Colonic mucosa (tissue), 4 donors: ENCODE measurements at regions not wholly inside any gene's neighbourhood (a gene's known extent, or its start where the extent isn't known, plus 50 kb on each side); places are given as distances from the start of the nearest gene placed in this dataset.

Experiments
- DNase-seq: peaks from one replicate; pipeline ENCODE4 v3.0.0-alpha.2; 2020
- H3K27ac ChIP-seq: fragments of 200-600 bp; one replicate; pipeline ENCODE4 v1.8.0; 2021
- H3K27me3 ChIP-seq: fragments of 200-600 bp; one replicate; pipeline ENCODE4 v1.8.0; 2021
- H3K36me3 ChIP-seq: fragments of 200-600 bp; one replicate; pipeline ENCODE4 v1.8.0; 2021
- H3K4me1 ChIP-seq: fragments of 200-600 bp; one replicate; pipeline ENCODE4 v1.8.0; 2021; ENCODE audit warnings: mild to moderate bottlenecking
- H3K4me3 ChIP-seq: fragments of 200-600 bp; one replicate; pipeline ENCODE4 v1.8.0; 2021
- H3K9ac ChIP-seq, 2 donors: one replicate each; pipeline ENCODE4 v1.7.0; 2013; ENCODE audit warnings: control low read depth in 2 of 2, low read depth in 2 of 2, low read length in 2 of 2
- H3K9me3 ChIP-seq: fragments of 200-600 bp; one replicate; pipeline ENCODE4 v1.8.0; 2021
- intact Hi-C: fragments of 100-400 bp; cut with DNase I; formaldehyde crosslinking; loops from one replicate; pipeline ENCODE4 v1.14.1; 2022
- TF ChIP-seq, protein P1 (sequence below): fragments of 200-600 bp; IDR thresholded peaks from one replicate; pipeline ENCODE4 v1.8.0; 2022; ENCODE audit warnings: antibody characterized with exemption, mild to moderate bottlenecking
- donor health status: healthy.
- donor health status: DM: no; HTN: no; CAD: no.
- donor health status: DM: no; HTN: no; CAD: no.

DNA sequence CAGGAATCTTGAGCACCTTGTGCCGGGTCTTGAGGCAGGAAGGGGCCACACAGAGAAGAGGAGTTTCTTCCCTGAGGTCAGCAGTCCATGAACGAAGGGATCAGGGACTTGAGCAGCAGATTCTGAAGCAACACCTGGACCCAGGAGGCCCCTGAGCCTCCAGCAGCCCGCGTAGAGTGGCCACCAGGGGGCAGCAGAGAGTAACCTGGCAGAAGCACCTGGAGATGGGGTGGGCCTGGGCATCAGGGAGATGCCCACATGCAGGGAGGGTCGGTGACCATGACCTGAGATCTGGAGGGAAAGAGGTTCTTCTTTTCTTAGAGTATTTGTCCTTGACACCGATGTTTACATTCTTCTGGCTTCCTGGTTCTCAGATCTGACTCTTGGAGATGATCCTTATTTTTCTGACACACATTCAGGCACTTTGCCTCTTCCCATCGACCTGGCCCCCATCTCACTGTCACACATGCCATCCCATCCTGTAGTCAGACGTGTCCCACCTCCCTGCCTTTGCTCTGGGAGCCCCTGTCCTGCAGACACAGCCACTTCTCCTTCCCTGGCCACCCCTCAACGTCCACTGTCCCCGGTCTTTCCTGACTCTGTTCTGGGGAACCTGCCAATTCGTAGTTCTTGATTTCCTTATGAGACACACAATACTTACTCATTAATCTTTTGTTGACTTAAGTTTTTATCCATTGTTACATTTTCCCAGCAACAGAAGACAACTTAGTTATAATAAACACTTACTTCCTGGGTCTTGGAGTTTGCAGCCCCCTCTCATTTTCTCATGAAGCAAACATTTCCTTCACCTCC is 66.5 kb downstream of the GGTLC2 start:
- no peaks in the 10 kb centered on the region for H3K4me1 ChIP-seq
- H3K4me3 ChIP-seq: no peak overlapping the region
- H3K36me3 ChIP-seq: no peaks in the 10 kb centered on the region
- no peaks in the 10 kb centered on the region for H3K9me3 ChIP-seq
- DNase-seq: peak; percentile 77
- H3K9ac ChIP-seq: no peak overlapping the region
- no peak overlapping the region for H3K27ac ChIP-seq
- intact Hi-C loops: no loop called here
- H3K27me3 ChIP-seq: no peaks in the 10 kb centered on the region
- TF ChIP-seq, protein P1, sequence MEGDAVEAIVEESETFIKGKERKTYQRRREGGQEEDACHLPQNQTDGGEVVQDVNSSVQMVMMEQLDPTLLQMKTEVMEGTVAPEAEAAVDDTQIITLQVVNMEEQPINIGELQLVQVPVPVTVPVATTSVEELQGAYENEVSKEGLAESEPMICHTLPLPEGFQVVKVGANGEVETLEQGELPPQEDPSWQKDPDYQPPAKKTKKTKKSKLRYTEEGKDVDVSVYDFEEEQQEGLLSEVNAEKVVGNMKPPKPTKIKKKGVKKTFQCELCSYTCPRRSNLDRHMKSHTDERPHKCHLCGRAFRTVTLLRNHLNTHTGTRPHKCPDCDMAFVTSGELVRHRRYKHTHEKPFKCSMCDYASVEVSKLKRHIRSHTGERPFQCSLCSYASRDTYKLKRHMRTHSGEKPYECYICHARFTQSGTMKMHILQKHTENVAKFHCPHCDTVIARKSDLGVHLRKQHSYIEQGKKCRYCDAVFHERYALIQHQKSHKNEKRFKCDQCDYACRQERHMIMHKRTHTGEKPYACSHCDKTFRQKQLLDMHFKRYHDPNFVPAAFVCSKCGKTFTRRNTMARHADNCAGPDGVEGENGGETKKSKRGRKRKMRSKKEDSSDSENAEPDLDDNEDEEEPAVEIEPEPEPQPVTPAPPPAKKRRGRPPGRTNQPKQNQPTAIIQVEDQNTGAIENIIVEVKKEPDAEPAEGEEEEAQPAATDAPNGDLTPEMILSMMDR: peak; percentile 99

DNA sequence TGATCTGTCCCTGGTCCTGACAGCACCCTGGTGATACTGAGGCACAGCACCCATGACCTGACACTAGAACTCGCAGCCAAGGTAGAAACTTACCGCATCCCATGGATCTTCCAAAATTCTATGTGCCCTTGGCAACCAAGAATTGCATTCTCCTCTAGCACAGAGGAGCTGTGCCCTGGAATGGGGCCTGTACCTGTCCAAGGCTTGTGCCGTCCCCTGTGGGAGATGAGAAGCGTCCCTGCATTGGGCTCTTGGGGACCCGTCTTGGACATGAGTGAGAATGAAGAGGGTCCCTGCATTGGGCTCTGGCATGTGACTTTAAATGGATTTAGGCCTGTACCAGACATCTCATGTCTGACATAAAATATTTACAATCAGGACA is 67.1 kb downstream of the GGTLC2 start:
- intact Hi-C loops: no loop called here
- DNase-seq: no peak
- Histone ChIP-seq H3K27ac (no peak overlapping the region), H3K9me3 (no peaks in the 10 kb centered on the region), H3K36me3 (no peaks in the 10 kb centered on the region), H3K4me1 (no peaks in the 10 kb centered on the region), H3K4me3 (no peak overlapping the region), H3K9ac (no peak overlapping the region), H3K27me3 (no peaks in the 10 kb centered on the region)
- TF ChIP-seq, protein P1: no peak

DNA sequence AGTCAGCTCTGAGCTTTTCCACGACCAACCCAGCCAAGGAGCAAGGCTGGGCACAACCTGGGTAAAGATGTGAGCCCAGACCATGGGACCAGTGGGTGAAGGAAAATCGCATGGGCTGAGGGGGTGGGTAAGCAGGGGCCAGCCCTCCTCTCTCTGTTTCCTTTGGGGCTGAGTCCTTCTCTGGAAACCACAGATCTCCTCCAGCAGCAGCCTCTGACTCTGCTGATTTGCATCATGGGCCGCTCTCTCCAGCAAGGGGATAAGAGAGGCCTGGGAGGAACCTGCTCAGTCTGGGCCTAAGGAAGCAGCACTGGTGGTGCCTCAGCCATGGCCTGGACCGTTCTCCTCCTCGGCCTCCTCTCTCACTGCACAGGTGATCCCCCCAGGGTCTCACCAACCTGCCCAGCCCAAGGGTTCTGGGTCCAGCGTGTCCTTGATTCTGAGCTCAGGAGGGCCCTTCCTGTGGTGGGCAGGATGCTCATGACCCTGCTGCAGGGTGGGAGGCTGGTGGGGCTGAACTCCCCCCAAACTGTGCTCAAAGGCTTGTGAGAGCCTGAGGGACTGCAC is 67.8 kb downstream of the GGTLC2 start:
- intact Hi-C loops: no loop called here
- H3K9ac ChIP-seq: no peak overlapping the region
- no peak for DNase-seq
- H3K36me3 ChIP-seq: no peaks in the 10 kb centered on the region
- no peaks in the 10 kb centered on the region for H3K9me3 ChIP-seq
- no peaks in the 10 kb centered on the region for H3K4me1 ChIP-seq
- TF ChIP-seq, protein P1: no peak
- no peaks in the 10 kb centered on the region for H3K27me3 ChIP-seq
- no peak overlapping the region for H3K4me3 ChIP-seq
- no peak overlapping the region for H3K27ac ChIP-seq

DNA sequence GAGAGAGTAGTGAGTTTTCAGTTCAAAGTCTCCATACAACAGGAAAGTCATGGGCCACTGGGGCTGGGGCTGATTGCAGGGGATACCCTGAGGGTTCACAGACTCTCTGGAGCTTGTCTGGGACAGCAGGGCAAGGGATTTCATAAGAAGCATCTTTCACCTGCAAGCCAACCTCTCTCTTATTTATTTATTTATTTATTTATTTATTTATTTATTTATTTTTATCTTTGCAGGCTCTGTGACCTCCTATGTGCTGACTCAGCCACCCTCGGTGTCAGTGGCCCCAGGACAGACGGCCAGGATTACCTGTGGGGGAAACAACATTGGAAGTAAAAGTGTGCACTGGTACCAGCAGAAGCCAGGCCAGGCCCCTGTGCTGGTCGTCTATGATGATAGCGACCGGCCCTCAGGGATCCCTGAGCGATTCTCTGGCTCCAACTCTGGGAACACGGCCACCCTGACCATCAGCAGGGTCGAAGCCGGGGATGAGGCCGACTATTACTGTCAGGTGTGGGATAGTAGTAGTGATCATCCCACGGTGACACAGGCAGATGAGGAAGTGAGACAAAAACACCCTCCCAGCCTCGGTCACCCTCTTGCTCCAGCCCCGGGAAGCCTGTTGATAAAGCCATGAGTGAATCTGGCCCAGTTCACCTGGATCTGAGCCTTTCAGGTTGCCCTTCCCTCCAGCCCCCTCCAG is 68.4 kb downstream of the GGTLC2 start:
- H3K27ac ChIP-seq: no peak overlapping the region
- H3K4me1 ChIP-seq: no peaks in the 10 kb centered on the region
- no peak overlapping the region for H3K4me3 ChIP-seq
- H3K9ac ChIP-seq: no peak overlapping the region
- no peak for DNase-seq
- no peaks in the 10 kb centered on the region for H3K9me3 ChIP-seq
- H3K27me3 ChIP-seq: no peaks in the 10 kb centered on the region
- TF ChIP-seq, protein P1: no peak
- intact Hi-C loops: no loop called here
- H3K36me3 ChIP-seq: no peaks in the 10 kb centered on the region

DNA sequence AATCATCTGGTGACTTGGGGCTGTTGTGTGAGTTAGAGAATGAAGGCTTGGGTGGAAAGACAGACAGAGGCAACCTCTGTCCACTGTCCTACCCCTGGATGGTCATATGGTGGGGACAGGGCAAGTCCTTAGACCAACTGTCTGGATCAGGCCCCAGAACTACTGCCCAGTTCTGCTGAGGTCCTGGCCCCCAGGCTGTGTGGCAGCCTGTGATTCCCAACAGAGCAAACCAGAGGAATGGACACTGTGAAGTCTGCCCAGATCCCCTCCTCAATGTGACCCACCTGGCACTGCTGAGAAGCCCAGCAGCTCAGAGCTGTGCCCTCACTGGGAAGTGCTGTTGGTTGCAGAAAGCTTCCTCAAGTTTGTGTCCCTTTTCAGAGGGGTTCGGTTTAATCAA is 69.0 kb downstream of the GGTLC2 start:
- H3K4me3 ChIP-seq: no peak overlapping the region
- no peaks in the 10 kb centered on the region for H3K4me1 ChIP-seq
- H3K27me3 ChIP-seq: no peaks in the 10 kb centered on the region
- H3K9ac ChIP-seq: no peak overlapping the region
- H3K36me3 ChIP-seq: no peaks in the 10 kb centered on the region
- intact Hi-C loops: no loop called here
- TF ChIP-seq, protein P1: no peak
- no peak overlapping the region for H3K27ac ChIP-seq
- DNase-seq: no peak
- no peaks in the 10 kb centered on the region for H3K9me3 ChIP-seq
